Fibroblast of skin of right quadriceps (primary cell): ENCODE measurements at regions not wholly inside any gene's neighbourhood (a gene's known extent, or its start where the extent isn't known, plus 50 kb on each side); places are given as distances from the start of the nearest gene placed in this dataset.

ENCODE experiments used
- DNase-seq: peaks from one replicate; pipeline ENCODE4 v3.0.0-alpha.2; 2013

GRCh38 chr2:15107137-15107536 lies 454.0 kb downstream of the NBAS start:
- peak; percentile 16 for DNase-seq

GRCh38 chr2:15111718-15112117 lies 449.4 kb downstream of the NBAS start:
- no peak for DNase-seq

GRCh38 chr2:15112216-15112615 lies 448.9 kb downstream of the NBAS start:
- DNase-seq = peak; percentile 27

GRCh38 chr2:15115776-15116175 lies 445.4 kb downstream of the NBAS start:
- DNase-seq = no peak

GRCh38 chr2:15116830-15117229 lies 444.3 kb downstream of the NBAS start:
- no peak for DNase-seq
